Erythroblast (primary cell): ENCODE measurements at regions not wholly inside any gene's neighbourhood (a gene's known extent, or its start where the extent isn't known, plus 50 kb on each side); places are given as distances from the start of the nearest gene placed in this dataset.

ENCODE experiments used
- GATA1 ChIP-seq: IDR thresholded peaks from 2 replicates; pipeline ENCODE4 v1.6.1; 2011; ENCODE audit warnings: low read depth, mild to moderate bottlenecking, control low read depth, low read length, moderate library complexity
- POLR2A ChIP-seq: IDR thresholded peaks from 2 replicates; pipeline ENCODE4 v1.6.1; 2011; ENCODE audit warnings: mild to moderate bottlenecking, low read length

DNA sequence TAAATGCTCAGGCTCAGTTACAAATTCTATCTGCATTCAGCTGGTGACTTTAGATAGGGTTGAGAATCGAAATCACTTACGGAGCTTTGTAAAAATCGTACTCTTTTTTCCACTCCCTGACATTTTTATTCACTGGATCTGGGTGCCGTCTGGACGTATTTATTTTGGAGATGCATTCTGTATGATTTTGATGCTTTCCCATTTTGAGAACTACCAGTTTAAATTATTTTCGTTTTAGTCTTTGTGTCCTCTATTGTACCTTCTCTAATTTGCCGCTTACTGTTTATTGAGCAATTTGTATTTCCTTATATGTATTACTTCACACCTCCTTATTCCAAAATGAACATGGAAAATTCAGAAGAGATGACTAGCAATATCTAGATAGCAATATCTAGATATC lies 96.2 kb downstream of the FASLG start:
- no peak for TF ChIP-seq POLR2A
- TF ChIP-seq GATA1 = no peak
